Keratinocyte (primary cell): ENCODE measurements at regions not wholly inside any gene's neighbourhood (a gene's known extent, or its start where the extent isn't known, plus 50 kb on each side); places are given as distances from the start of the nearest gene placed in this dataset.

Source experiments
- DNase-seq: peaks from one replicate; pipeline ENCODE4 v3.0.0-alpha.2; 2011; ENCODE audit warnings: low read depth, missing footprints, low spot score
- FAIRE-seq: peaks from 2 replicates; lab custom pipeline; 2011; peaks lifted over from hg19 to GRCh38; lab: Jason Lieb, UNC
- H2AFZ ChIP-seq: 2 replicates; pipeline ENCODE4 v1.6.0; 2012; ENCODE audit warnings: low read length, control low read depth, inconsistent platforms; ENCODE audit not compliant: control insufficient read depth
- H3K27ac ChIP-seq: 2 replicates; pipeline ENCODE4 v1.5.1; 2011; ENCODE audit warnings: low read length; ENCODE audit not compliant: control insufficient read depth, insufficient read depth
- H3K27me3 ChIP-seq: 3 replicates; pipeline ENCODE4 v1.6.0; 2011; ENCODE audit warnings: low read length; ENCODE audit not compliant: control insufficient read depth, insufficient read depth; ENCODE audit errors: extremely low read depth
- H3K36me3 ChIP-seq, 2 experiments: 2 replicates in 1 of 2; 3 replicates in 1 of 2; pipeline ENCODE4 v1.5.1; 2011; ENCODE audit warnings: low read length in 2 of 2, mild to moderate bottlenecking in 1 of 2; ENCODE audit not compliant: control insufficient read depth in 2 of 2, insufficient read depth in 2 of 2; ENCODE audit errors: extremely low read depth in 1 of 2
- H3K4me1 ChIP-seq: 3 replicates; pipeline ENCODE4 v1.5.1; 2011; ENCODE audit warnings: low read length; ENCODE audit not compliant: control insufficient read depth, insufficient read depth; ENCODE audit errors: extremely low read depth
- H3K4me2 ChIP-seq: 3 replicates; pipeline ENCODE4 v1.6.0; 2011; ENCODE audit warnings: low read depth, low read length; ENCODE audit not compliant: control insufficient read depth, insufficient read depth; ENCODE audit errors: extremely low read depth
- H3K4me3 ChIP-seq, 3 experiments: fragments of 200-600 bp in 1 of 3; sonication (generic) in 1 of 3; 2 replicates in 2 of 3; 3 replicates in 1 of 3; pipeline ENCODE4 v1.5.1; 2011 to 2016; ENCODE audit warnings: low read length in 3 of 3, mild to moderate bottlenecking in 3 of 3, control low read depth in 2 of 3, inconsistent platforms in 1 of 3, low read depth in 1 of 3, mixed read lengths in 1 of 3, mixed run types in 1 of 3, moderate library complexity in 1 of 3; ENCODE audit not compliant: control insufficient read depth in 2 of 3, insufficient read depth in 2 of 3; ENCODE audit errors: extremely low read depth in 1 of 3
- H3K79me2 ChIP-seq: 2 replicates; pipeline ENCODE4 v1.6.0; 2012; ENCODE audit warnings: low read length; ENCODE audit not compliant: control insufficient read depth, insufficient read depth
- H3K9ac ChIP-seq: 3 replicates; pipeline ENCODE4 v1.6.0; 2011; ENCODE audit warnings: low read length; ENCODE audit not compliant: control insufficient read depth, insufficient read depth; ENCODE audit errors: extremely low read depth
- H3K9me1 ChIP-seq: 3 replicates; pipeline ENCODE4 v1.6.0; 2011; ENCODE audit warnings: low read length; ENCODE audit not compliant: control insufficient read depth, insufficient read depth; ENCODE audit errors: extremely low read depth
- H3K9me3 ChIP-seq: 2 replicates; pipeline ENCODE4 v1.5.1; 2012; ENCODE audit warnings: low read depth, low read length; ENCODE audit not compliant: control insufficient read depth
- H4K20me1 ChIP-seq: 3 replicates; pipeline ENCODE4 v1.6.0; 2011; ENCODE audit warnings: low read length; ENCODE audit not compliant: control insufficient read depth, insufficient read depth; ENCODE audit errors: extremely low read depth
- CTCF ChIP-seq, 3 experiments: IDR thresholded peaks in 1 of 3; conservative IDR thresholded peaks in 1 of 3; optimal IDR thresholded peaks in 1 of 3; 2 replicates in 2 of 3; 3 replicates in 1 of 3; pipeline versions ENCODE3 to v1.5.1; 2011; ENCODE audit warnings: low read length in 3 of 3, mild to moderate bottlenecking in 3 of 3, moderate library complexity in 2 of 3, control low read depth in 1 of 3, inconsistent platforms in 1 of 3; ENCODE audit not compliant: insufficient read depth in 2 of 3; ENCODE audit errors: extremely low read depth in 1 of 3
- EZH2 ChIP-seq: IDR thresholded peaks from one replicate; pipeline ENCODE4 v1.6.1; 2012; ENCODE audit warnings: inconsistent platforms, mild to moderate bottlenecking, low read length, moderate library complexity
- dilution Hi-C: fragments of 300-500 bp; cut with MboI; formaldehyde crosslinking; loops from one replicate; pipeline ENCODE4 v1.7.0; 2020; ENCODE audit warnings: low sequenced_read_pairs; ENCODE audit not compliant: extremely low pct_ligation_motif_present

- Histone ChIP-seq H4K20me1 (no peaks in the 10 kb centered on the region), H2AFZ (peak overlapping the region; percentile 57), H3K9ac (no peak overlapping the region), H3K27ac (no peak overlapping the region), H3K36me3 (no peaks in the 10 kb centered on the region), H3K9me1 (no peaks in the 10 kb centered on the region), H3K4me1 (peaks cover 6% of the 10 kb centered on the region), H3K27me3 (peaks cover 23% of the 10 kb centered on the region), H3K4me2 (peak overlapping the region; percentile 71), H3K4me3 (peak overlapping the region in 1 of 3 experiments; percentile 11), H3K79me2 (no peaks in the 10 kb centered on the region), H3K9me3 (no peaks in the 10 kb centered on the region)
- no peak for TF ChIP-seq EZH2
- TF ChIP-seq CTCF (optimal IDR thresholded peaks at IDR 0.05 in 1 of 3, IDR thresholded peaks at IDR 0.05 in 1 of 3, conservative IDR thresholded peaks at IDR 0.05 in 1 of 3; ENCODE audit: extremely low read depth in 1 of 3, insufficient read depth in 2 of 3, low read length in 3 of 3), result peak; percentile 31 to 84 (median 81)
- DNase-seq (no peak), FAIRE-seq (peak; percentile 20)
- dilution Hi-C loops, result no loop called here
These were observed 155.8 kb upstream of the SMIM23 start for GRCh38 chr5:171629628-171630349.

GRCh38 chr5:171630350-171631065, 155.1 kb upstream of the SMIM23 start:
- Histone ChIP-seq H3K4me3 (peak overlapping the region in 1 of 3 experiments; percentile 11), H3K9me3 (no peaks in the 10 kb centered on the region), H3K4me1 (peaks cover 6% of the 10 kb centered on the region), H3K27ac (no peak overlapping the region), H3K9ac (no peak overlapping the region), H3K27me3 (peaks cover 29% of the 10 kb centered on the region), H2AFZ (peak overlapping the region; percentile 57), H3K4me2 (peak overlapping the region; percentile 71), H4K20me1 (no peaks in the 10 kb centered on the region), H3K9me1 (no peaks in the 10 kb centered on the region), H3K36me3 (no peaks in the 10 kb centered on the region), H3K79me2 (no peaks in the 10 kb centered on the region)
- dilution Hi-C loops, result no loop called here
- TF ChIP-seq CTCF (optimal IDR thresholded peaks at IDR 0.05 in 1 of 3, IDR thresholded peaks at IDR 0.05 in 1 of 3, conservative IDR thresholded peaks at IDR 0.05 in 1 of 3; ENCODE audit: extremely low read depth in 1 of 3, insufficient read depth in 2 of 3, low read length in 3 of 3) (no peak), EZH2 (no peak)
- DNase-seq (no peak), FAIRE-seq (no peak)
